DOHH2 (cell line): ENCODE measurements at regions not wholly inside any gene's neighbourhood (a gene's known extent, or its start where the extent isn't known, plus 50 kb on each side); places are given as distances from the start of the nearest gene placed in this dataset.

Experiments
- CTCF ChIP-seq: fragments of 200-600 bp; sonication (generic); IDR thresholded peaks from one replicate; pipeline ENCODE4 v1.5.1; 2014; ENCODE audit warnings: antibody characterized with exemption, mild to moderate bottlenecking, low read depth, low read length; ENCODE audit not compliant: poor library complexity, severe bottlenecking
- EZH2phosphoT487 ChIP-seq: fragments of 200-600 bp; sonication (generic); IDR thresholded peaks from 2 replicates; pipeline ENCODE4 v1.6.1; 2017; ENCODE audit warnings: borderline replicate concordance, mild to moderate bottlenecking, antibody characterized with exemption, low read length, moderate library complexity, mixed read lengths

- TF ChIP-seq CTCF, result no peak
- no peak for TF ChIP-seq EZH2phosphoT487
Observed at GRCh38 chr7:26609082-26609481, 255.3 kb downstream of the SKAP2 start.
